Vagina (tissue), 2 donors: ENCODE measurements at regions not wholly inside any gene's neighbourhood (a gene's known extent, or its start where the extent isn't known, plus 50 kb on each side); places are given as distances from the start of the nearest gene placed in this dataset.

Experiments
- DNase-seq, 2 donors: peaks; one replicate each; pipeline ENCODE4 v3.0.0-alpha.2; 2017; ENCODE audit errors: extremely low spot score in 2 of 2
- H3K27ac ChIP-seq: fragments of 200-600 bp; sonication (generic); one replicate; pipeline ENCODE4 v1.5.1; 2019
- H3K27me3 ChIP-seq: fragments of 200-600 bp; sonication (generic); one replicate; pipeline ENCODE4 v1.5.1; 2019
- H3K36me3 ChIP-seq, 2 donors: fragments of 200-600 bp; sonication (generic); one replicate each; pipeline ENCODE4 v1.5.1; 2017 to 2019
- H3K4me1 ChIP-seq: fragments of 200-600 bp; sonication (generic); one replicate; pipeline ENCODE4 v1.5.1; 2019
- H3K4me3 ChIP-seq, 2 donors: fragments of 200-600 bp; sonication (generic); 1 replicate in 1 of 2; 2 replicates in 1 of 2; pipeline ENCODE4 v1.5.1; 2016 to 2019
- H3K9me3 ChIP-seq: fragments of 200-600 bp; sonication (generic); one replicate; pipeline ENCODE4 v1.5.1; 2019
- POLR2A ChIP-seq, 2 donors: fragments of 450-650 bp; IDR thresholded peaks; one replicate each; pipeline ENCODE4 v1.6.1; 2017; ENCODE audit warnings: antibody characterized with exemption in 2 of 2, mild to moderate bottlenecking in 2 of 2, moderate library complexity in 2 of 2
- POLR2AphosphoS5 ChIP-seq, 2 donors: sonication (generic); formaldehyde crosslinking; IDR thresholded peaks; one replicate each; pipeline ENCODE4 v1.9.0; 2017; ENCODE audit warnings: antibody characterized with exemption in 2 of 2, mild to moderate bottlenecking in 2 of 2, low read depth in 1 of 2; ENCODE audit not compliant: insufficient read depth in 1 of 2
- intact Hi-C: fragments of 100-400 bp; cut with DNase I; formaldehyde crosslinking; loops from one replicate; pipeline ENCODE4 v1.15.1; 2023
- TF ChIP-seq, protein P1 (sequence below), 3 experiments: fragments of 450-650 bp in 2 of 3; fragments of 200-600 bp in 1 of 3; sonication (generic) in 1 of 3; IDR thresholded peaks; one replicate each; pipeline ENCODE4 v1.5.1; 2017 to 2019; ENCODE audit warnings: antibody characterized with exemption in 3 of 3, mild to moderate bottlenecking in 2 of 3, moderate library complexity in 2 of 3

DNA sequence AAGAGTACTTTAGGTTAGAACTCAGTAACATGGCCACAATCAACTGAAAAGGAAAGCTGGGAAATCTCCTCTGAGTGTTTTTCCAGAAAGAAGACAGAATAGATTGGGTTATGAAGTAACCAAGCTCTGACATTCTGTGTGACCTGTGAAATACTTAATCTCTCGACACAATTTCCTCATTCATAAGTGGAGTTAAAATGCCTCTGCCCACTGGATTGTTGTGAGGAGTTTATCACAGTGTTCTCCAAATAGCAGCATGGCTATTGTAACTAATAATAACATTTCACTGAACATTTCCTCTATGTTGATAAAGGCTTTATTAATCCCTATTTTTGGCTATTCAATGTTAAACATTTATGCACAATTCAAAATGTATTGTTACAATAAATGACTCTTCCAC, 311.0 kb downstream of the GABRB2 start:
- H3K27ac ChIP-seq = no peak overlapping the region
- no peak overlapping the region for H3K4me3 ChIP-seq
- H3K9me3 ChIP-seq = no peaks in the 10 kb centered on the region
- H3K27me3 ChIP-seq = no peaks in the 10 kb centered on the region
- intact Hi-C loops = no loop called here
- TF ChIP-seq POLR2A (IDR thresholded peaks at IDR 0.05) (no peak), POLR2AphosphoS5 (IDR thresholded peaks at IDR 0.05; ENCODE audit: insufficient read depth in 1 of 2, low read depth in 1 of 2) (no peak)
- TF ChIP-seq, protein P1, sequence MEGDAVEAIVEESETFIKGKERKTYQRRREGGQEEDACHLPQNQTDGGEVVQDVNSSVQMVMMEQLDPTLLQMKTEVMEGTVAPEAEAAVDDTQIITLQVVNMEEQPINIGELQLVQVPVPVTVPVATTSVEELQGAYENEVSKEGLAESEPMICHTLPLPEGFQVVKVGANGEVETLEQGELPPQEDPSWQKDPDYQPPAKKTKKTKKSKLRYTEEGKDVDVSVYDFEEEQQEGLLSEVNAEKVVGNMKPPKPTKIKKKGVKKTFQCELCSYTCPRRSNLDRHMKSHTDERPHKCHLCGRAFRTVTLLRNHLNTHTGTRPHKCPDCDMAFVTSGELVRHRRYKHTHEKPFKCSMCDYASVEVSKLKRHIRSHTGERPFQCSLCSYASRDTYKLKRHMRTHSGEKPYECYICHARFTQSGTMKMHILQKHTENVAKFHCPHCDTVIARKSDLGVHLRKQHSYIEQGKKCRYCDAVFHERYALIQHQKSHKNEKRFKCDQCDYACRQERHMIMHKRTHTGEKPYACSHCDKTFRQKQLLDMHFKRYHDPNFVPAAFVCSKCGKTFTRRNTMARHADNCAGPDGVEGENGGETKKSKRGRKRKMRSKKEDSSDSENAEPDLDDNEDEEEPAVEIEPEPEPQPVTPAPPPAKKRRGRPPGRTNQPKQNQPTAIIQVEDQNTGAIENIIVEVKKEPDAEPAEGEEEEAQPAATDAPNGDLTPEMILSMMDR (IDR thresholded peaks at IDR 0.05) = no peak
- DNase-seq = no peak
- H3K36me3 ChIP-seq = no peaks in the 10 kb centered on the region
- no peaks in the 10 kb centered on the region for H3K4me1 ChIP-seq

DNA sequence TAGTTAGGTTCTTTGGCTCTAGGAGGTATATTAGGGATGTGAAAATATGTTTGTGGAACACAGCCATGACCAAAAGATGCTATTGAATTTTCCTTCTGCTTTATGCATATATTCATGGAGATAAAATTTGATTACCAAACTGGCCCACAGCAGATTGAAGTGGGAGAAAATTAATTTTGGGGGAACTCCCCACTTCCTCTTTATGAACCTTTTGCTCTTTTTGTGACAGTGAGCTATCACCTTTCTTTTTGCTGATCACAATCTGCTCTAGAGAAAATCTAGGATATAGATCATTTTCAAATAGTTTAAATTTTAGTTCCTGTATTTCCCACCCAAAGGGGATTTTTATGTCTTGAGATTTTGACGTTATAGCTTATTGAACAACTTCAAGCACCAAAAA, 313.0 kb downstream of the GABRB2 start:
- H3K4me3 ChIP-seq = no peak overlapping the region

GRCh38 chr5:161230221-161230620, 316.3 kb downstream of the GABRB2 start:
- H3K27ac ChIP-seq = no peak overlapping the region
- H3K36me3 ChIP-seq = no peaks in the 10 kb centered on the region
- no peak for DNase-seq
- H3K4me1 ChIP-seq = no peaks in the 10 kb centered on the region
- intact Hi-C loops = no loop called here
- no peaks in the 10 kb centered on the region for H3K9me3 ChIP-seq
- no peak for TF ChIP-seq POLR2AphosphoS5 (IDR thresholded peaks at IDR 0.05; ENCODE audit: insufficient read depth in 1 of 2, low read depth in 1 of 2)
- TF ChIP-seq, protein P1 (IDR thresholded peaks at IDR 0.05) = no peak
- no peak for TF ChIP-seq POLR2A (IDR thresholded peaks at IDR 0.05)
- H3K27me3 ChIP-seq = no peaks in the 10 kb centered on the region
- H3K4me3 ChIP-seq = no peak overlapping the region

More for the DNA sequence above, 313.0 kb downstream of the GABRB2 start:
- TF ChIP-seq POLR2AphosphoS5 (IDR thresholded peaks at IDR 0.05; ENCODE audit: insufficient read depth in 1 of 2, low read depth in 1 of 2) (no peak), POLR2A (IDR thresholded peaks at IDR 0.05) (no peak)
- TF ChIP-seq, protein P1 (IDR thresholded peaks at IDR 0.05) = no peak
- no peaks in the 10 kb centered on the region for H3K36me3 ChIP-seq
- no peak for DNase-seq
- no peak overlapping the region for H3K27ac ChIP-seq
- no peaks in the 10 kb centered on the region for H3K27me3 ChIP-seq
- no peaks in the 10 kb centered on the region for H3K9me3 ChIP-seq
- no peaks in the 10 kb centered on the region for H3K4me1 ChIP-seq
- intact Hi-C loops = no loop called here

DNA sequence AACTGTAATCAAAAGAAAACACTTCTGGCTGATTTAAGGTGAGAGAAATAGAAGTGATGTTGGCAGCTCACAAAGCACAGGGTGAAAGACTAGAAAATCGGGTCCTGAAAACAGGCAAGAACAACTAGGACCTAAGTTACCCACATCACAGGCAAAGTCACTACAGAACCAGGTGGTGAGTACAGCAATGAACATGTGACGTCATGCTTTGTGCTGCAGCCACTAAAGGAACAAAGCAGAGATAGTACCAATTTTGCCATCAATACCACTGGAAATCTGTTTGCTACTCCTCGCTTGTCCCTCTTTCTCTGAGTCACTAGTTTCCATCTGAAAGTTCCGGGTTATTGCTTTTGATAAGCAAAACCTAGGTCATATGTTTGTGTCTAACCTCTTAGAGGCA, 326.7 kb downstream of the GABRB2 start:
- no peak overlapping the region for H3K27ac ChIP-seq
- no peaks in the 10 kb centered on the region for H3K27me3 ChIP-seq
- no peak overlapping the region for H3K4me3 ChIP-seq
- TF ChIP-seq, protein P1 (IDR thresholded peaks at IDR 0.05) = no peak
- no peak for TF ChIP-seq POLR2A (IDR thresholded peaks at IDR 0.05)
- no peak for TF ChIP-seq POLR2AphosphoS5 (IDR thresholded peaks at IDR 0.05; ENCODE audit: insufficient read depth in 1 of 2, low read depth in 1 of 2)
- H3K36me3 ChIP-seq = no peaks in the 10 kb centered on the region
- intact Hi-C loops = no loop called here
- H3K9me3 ChIP-seq = no peaks in the 10 kb centered on the region
- DNase-seq = no peak
- no peaks in the 10 kb centered on the region for H3K4me1 ChIP-seq

- intact Hi-C loops = no loop called here
- H3K27me3 ChIP-seq = no peaks in the 10 kb centered on the region
- H3K9me3 ChIP-seq = no peaks in the 10 kb centered on the region
- no peak overlapping the region for H3K4me3 ChIP-seq
- H3K36me3 ChIP-seq = no peaks in the 10 kb centered on the region
- no peak overlapping the region for H3K27ac ChIP-seq
- no peak for DNase-seq
- H3K4me1 ChIP-seq = no peaks in the 10 kb centered on the region
- TF ChIP-seq, protein P1 (IDR thresholded peaks at IDR 0.05) = no peak
- TF ChIP-seq POLR2AphosphoS5 (IDR thresholded peaks at IDR 0.05; ENCODE audit: insufficient read depth in 1 of 2, low read depth in 1 of 2) (no peak), POLR2A (IDR thresholded peaks at IDR 0.05) (no peak)
Measured at GRCh38 chr5:161216877-161217276, 329.6 kb downstream of the GABRB2 start.
